Upper lobe of left lung (tissue), 6 donors: ENCODE measurements at regions not wholly inside any gene's neighbourhood (a gene's known extent, or its start where the extent isn't known, plus 50 kb on each side); places are given as distances from the start of the nearest gene placed in this dataset.
"Not testable (repeated sequence)": the region's sequence is repeated elsewhere in the genome, so short reads cannot be mapped to it uniquely, and the experiment has no call there.

Experiments
- ATAC-seq, 2 donors: fragments of 200-7000 bp; cut with Tn5 transposase; one replicate each; pipeline ENCODE4 v1.9.1; 2022; ENCODE audit warnings: mild to moderate bottlenecking in 2 of 2, moderate library complexity in 2 of 2; ENCODE audit not compliant: low FRiP score in 2 of 2
- DNase-seq, 2 donors: peaks; one replicate each; pipeline ENCODE4 v3.0.0-alpha.2; 2019 to 2020
- H3K27ac ChIP-seq, 4 donors: fragments of 200-600 bp; sonication (generic); one replicate each; pipeline ENCODE4 v1.5.1; 2016 to 2019
- H3K27me3 ChIP-seq, 4 donors: fragments of 200-600 bp; sonication (generic); one replicate each; pipeline ENCODE4 v1.5.1; 2017 to 2019
- H3K36me3 ChIP-seq, 4 donors: fragments of 200-600 bp; sonication (generic); one replicate each; pipeline ENCODE4 v1.5.1; 2016 to 2019
- H3K4me1 ChIP-seq, 4 donors: fragments of 200-600 bp; sonication (generic); one replicate each; pipeline ENCODE4 v1.5.1; 2018 to 2019
- H3K4me3 ChIP-seq, 4 donors: fragments of 200-600 bp; sonication (generic); one replicate each; pipeline ENCODE4 v1.5.1; 2017 to 2019; ENCODE audit warnings: mild to moderate bottlenecking in 2 of 4, moderate library complexity in 1 of 4
- H3K9me3 ChIP-seq, 4 donors: fragments of 200-600 bp; sonication (generic); one replicate each; pipeline ENCODE4 v1.5.1; 2018 to 2019
- EP300 ChIP-seq, 4 donors: sonication (generic); formaldehyde crosslinking; IDR thresholded peaks; one replicate each; pipeline ENCODE4 v1.5.1; 2017; ENCODE audit warnings: antibody characterized with exemption in 4 of 4, control low read depth in 2 of 4
- POLR2A ChIP-seq, 4 donors: fragments of 450-650 bp; IDR thresholded peaks; one replicate each; pipeline ENCODE4 v1.5.1; 2016 to 2017; ENCODE audit warnings: antibody characterized with exemption in 4 of 4, mild to moderate bottlenecking in 2 of 4
- POLR2AphosphoS5 ChIP-seq, 2 donors: sonication (generic); formaldehyde crosslinking; IDR thresholded peaks; one replicate each; pipeline ENCODE4 v1.5.1; 2017; ENCODE audit warnings: antibody characterized with exemption in 2 of 2
- WGBS, 2 donors: methylation state at CpG; one replicate each; pipeline ENCODE4 v1.1.5; 2017 to 2018; 5-methylcytosine and 5-hydroxymethylcytosine counted together
- TF ChIP-seq, protein P1 (sequence below), 6 experiments: fragments of 450-650 bp in 4 of 6; fragments of 200-600 bp in 2 of 6; sonication (generic) in 2 of 6; IDR thresholded peaks; one replicate each; pipeline ENCODE4 v1.5.1; 2016 to 2019; ENCODE audit warnings: antibody characterized with exemption in 6 of 6
- donor health status: DM: no; HTN: no; CAD: no; lungs with moderate emphysema.
- donor health status: DM: no; HTN: yes; CAD: no; lungs with severe emphysema.

DNA sequence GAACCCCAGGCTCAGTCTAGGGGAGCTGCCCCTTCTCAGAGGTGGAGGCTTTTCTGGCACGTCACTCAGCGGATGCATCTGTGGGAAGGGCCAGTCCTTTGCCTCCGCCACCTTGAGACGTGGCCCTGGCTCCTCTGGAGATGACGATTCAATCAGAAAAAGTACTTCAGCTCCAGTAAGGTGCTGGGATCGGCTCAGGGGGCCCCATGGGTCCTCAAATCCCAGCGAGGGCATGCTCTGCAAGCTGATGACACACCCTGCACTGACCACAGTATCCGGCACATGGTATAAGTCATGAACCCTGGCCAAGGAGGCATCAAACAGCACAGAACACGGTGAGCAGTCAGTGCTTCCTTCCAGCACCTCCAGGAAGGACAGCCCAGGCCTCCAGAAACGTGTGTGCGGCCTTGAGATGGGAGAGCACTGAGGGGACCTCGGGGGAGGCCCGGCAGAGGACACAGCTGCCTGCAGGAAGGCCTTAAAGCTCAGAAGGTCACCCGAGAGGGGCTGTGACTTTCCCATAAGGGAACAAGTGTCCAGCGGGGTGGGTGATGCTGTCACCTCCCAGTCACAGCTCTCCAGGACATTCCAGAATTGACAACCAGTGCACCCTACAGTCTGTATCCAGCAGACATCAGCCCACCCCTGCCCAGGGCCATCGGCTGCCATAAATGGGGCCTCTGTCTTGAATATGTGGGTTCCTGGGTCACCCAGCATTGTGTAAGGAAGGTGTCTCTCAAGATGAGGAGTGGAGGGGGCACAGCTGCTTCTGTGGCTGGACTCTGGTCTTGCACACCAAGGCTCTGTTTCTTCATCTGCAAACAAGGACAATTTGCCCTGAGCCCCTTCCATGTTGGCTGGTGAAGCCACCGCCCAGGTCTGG is 205.8 kb downstream of the NDUFA10 start:
- TF ChIP-seq POLR2A (IDR thresholded peaks at IDR 0.05), result no peak
- no peak for TF ChIP-seq EP300 (IDR thresholded peaks at IDR 0.05)
- TF ChIP-seq, protein P1, sequence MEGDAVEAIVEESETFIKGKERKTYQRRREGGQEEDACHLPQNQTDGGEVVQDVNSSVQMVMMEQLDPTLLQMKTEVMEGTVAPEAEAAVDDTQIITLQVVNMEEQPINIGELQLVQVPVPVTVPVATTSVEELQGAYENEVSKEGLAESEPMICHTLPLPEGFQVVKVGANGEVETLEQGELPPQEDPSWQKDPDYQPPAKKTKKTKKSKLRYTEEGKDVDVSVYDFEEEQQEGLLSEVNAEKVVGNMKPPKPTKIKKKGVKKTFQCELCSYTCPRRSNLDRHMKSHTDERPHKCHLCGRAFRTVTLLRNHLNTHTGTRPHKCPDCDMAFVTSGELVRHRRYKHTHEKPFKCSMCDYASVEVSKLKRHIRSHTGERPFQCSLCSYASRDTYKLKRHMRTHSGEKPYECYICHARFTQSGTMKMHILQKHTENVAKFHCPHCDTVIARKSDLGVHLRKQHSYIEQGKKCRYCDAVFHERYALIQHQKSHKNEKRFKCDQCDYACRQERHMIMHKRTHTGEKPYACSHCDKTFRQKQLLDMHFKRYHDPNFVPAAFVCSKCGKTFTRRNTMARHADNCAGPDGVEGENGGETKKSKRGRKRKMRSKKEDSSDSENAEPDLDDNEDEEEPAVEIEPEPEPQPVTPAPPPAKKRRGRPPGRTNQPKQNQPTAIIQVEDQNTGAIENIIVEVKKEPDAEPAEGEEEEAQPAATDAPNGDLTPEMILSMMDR (IDR thresholded peaks at IDR 0.05), result no peak
- no peak for TF ChIP-seq POLR2AphosphoS5 (IDR thresholded peaks at IDR 0.05)
- no peaks in the 10 kb centered on the region for H3K36me3 ChIP-seq
- H3K9me3 ChIP-seq, result no peaks in the 10 kb centered on the region
- H3K27me3 ChIP-seq, result no peaks in the 10 kb centered on the region
- H3K4me1 ChIP-seq, result peaks cover 1 to 17% (median 5%) of the 10 kb centered on the region in 4 donors
- DNase-seq (no peak), ATAC-seq (no peak)
- no peak overlapping the region for H3K4me3 ChIP-seq
- 84 to 92% methylated on average over 11 to 17 of the region's 17 CpGs for WGBS, 2 donors
- H3K27ac ChIP-seq, result no peak overlapping the region

DNA sequence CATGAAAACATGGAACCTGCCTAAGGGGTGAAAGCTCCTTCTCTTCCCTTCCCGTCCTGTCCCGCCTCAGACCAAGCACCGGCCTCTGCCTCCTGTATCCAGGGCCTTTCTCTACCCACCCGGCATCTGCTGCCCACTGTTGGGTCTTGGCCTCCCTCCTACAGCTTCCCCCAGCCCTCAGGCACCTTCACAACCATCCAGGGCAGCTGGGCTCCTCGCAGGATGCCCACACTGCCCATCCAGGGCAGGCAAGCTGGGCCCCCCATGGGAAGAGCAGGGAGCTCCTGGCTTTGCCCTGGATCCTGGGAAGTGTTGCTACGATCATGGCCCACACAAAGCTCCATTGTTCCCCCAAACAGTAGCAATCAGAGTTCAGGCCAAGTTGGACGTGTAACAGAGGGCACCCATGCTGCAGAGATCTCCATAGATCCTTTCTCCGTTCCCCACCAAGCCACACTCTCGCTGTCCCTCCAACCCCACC is 206.6 kb downstream of the NDUFA10 start:
- WGBS, 2 donors, result 85 to 88% methylated on average over 8 to 9 of the region's 9 CpGs
- DNase-seq, result no peak

DNA sequence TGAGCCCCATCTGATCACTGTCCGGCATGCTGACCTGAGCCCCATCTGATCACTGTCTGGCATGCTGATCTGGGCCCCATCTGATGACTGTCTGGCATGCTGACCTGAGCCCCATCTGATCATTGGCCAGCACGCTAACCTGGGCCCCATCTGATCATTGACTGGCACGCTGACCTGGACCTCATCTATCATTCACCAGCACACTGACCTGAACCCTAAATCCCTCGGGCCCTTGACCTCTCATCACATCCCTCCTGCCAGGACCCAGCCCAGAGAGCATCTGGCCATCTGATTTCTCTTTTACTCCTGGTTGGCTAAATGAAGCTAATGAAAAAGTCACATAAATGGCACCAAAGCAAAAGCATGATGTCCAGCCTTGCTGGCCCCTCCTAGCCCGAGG is 207.1 kb downstream of the NDUFA10 start:
- 94 to 97% methylated on average over 4 to 5 of the region's 5 CpGs for WGBS, 2 donors
- peaks cover 6 to 30% (median 11%) of the 10 kb centered on the region in 4 donors for H3K4me1 ChIP-seq
- no peaks in the 10 kb centered on the region for H3K9me3 ChIP-seq
- ATAC-seq (no peak), DNase-seq (no peak)
- H3K36me3 ChIP-seq, result no peaks in the 10 kb centered on the region
- H3K4me3 ChIP-seq, result no peak overlapping the region
- H3K27me3 ChIP-seq, result no peaks in the 10 kb centered on the region
- H3K27ac ChIP-seq, result no peak overlapping the region
- no peak for TF ChIP-seq POLR2AphosphoS5 (IDR thresholded peaks at IDR 0.05)
- no peak for TF ChIP-seq POLR2A (IDR thresholded peaks at IDR 0.05)

More for the DNA sequence above, 206.6 kb downstream of the NDUFA10 start:
- no peak for TF ChIP-seq POLR2AphosphoS5 (IDR thresholded peaks at IDR 0.05)
- TF ChIP-seq POLR2A (IDR thresholded peaks at IDR 0.05), result no peak
- TF ChIP-seq EP300 (IDR thresholded peaks at IDR 0.05), result no peak
- TF ChIP-seq, protein P1 (IDR thresholded peaks at IDR 0.05), result no peak
- H3K4me1 ChIP-seq, result peaks cover 6 to 25% (median 11%) of the 10 kb centered on the region in 4 donors
- ATAC-seq, result no peak
- no peaks in the 10 kb centered on the region for H3K9me3 ChIP-seq
- no peaks in the 10 kb centered on the region for H3K36me3 ChIP-seq
- H3K27me3 ChIP-seq, result no peaks in the 10 kb centered on the region
- H3K4me3 ChIP-seq, result no peak overlapping the region
- no peak overlapping the region for H3K27ac ChIP-seq

DNA sequence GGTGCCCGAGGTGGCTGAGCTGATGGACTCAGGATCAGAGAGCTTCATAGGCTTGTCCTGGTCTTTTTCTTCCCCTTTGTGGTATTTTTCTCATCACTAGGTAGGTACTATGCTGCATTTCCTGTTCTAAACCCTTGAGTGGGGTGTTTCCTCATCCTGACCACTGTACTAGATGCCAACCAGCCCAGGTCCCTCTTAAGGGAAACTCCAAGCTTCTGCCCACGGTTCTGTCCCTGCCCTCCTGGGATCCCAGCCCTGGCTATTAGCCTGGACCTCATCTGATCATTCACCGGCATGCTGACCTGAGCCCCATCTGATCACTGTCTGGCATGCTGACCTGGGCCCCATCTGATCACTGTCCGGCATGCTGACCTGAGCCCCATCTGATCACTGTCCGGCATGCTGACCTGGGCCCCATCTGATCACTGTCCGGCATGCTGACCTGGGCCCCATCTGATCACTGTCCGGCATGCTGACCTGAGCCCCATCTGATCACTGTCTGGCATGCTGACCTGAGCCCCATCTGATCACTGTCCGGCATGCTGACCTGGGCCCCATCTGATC is 207.6 kb downstream of the NDUFA10 start:
- WGBS, 2 donors, result 77% methylated on average over 3 to 8 of the region's 8 CpGs
- H3K4me1 ChIP-seq, result peaks cover 6 to 31% (median 11%) of the 10 kb centered on the region in 4 donors
- not testable (repeated sequence) for DNase-seq, ATAC-seq, H3K9me3 ChIP-seq, H3K27ac ChIP-seq, H3K36me3 ChIP-seq, H3K4me3 ChIP-seq, H3K27me3 ChIP-seq

DNA sequence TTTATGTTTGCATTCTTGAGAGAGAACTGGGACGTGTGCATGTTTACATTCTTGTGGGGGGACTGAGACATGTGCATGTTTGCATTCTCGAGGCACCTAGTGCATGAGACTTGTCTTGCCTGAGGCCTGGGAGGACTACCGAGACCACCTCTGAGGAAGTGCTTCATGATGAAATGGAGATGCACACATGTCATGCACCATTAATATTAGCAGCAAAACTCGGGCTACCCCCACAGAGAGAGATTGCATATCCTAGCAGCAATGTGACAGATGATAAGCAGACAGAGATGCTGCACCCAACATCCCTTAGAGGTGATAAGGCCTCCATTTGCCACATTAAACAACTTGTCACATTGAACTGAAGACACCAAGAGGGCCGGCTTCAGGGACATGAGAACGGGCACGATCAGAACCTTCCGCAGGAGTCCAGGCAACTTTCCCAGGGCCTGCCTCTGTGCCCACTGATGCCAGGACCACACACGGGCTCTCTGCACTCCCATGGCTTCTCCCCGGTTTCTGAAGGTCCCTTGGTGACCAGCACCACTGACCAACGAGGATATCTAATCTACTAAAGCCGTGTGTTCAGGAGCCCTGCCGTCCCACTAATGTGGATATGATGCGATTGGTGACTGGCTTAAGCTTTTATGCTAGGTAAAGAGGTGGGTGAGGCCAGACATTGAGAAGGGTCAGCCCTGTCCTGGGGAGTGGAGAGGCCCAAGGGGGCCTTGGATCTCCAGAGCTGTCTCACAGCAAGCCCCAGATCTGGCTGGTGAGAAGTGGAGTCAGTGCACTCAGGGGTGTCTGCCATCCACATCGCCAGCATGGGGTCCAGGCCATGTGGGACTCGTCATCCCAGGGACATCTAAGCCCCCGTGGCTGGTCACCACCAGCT is 208.3 kb downstream of the NDUFA10 start:
- 79 to 83% methylated on average over 16 to 17 of the region's 17 CpGs for WGBS, 2 donors
- no peak for TF ChIP-seq EP300 (IDR thresholded peaks at IDR 0.05)
- TF ChIP-seq, protein P1 (IDR thresholded peaks at IDR 0.05), result no peak
- no peak for TF ChIP-seq POLR2AphosphoS5 (IDR thresholded peaks at IDR 0.05)
- TF ChIP-seq POLR2A (IDR thresholded peaks at IDR 0.05), result no peak

More for the DNA sequence above, 208.3 kb downstream of the NDUFA10 start:
- Histone ChIP-seq H3K4me1 (peaks cover 6 to 31% (median 11%) of the 10 kb centered on the region in 4 donors), H3K4me3 (no peak overlapping the region), H3K9me3 (no peaks in the 10 kb centered on the region), H3K27ac (no peak overlapping the region), H3K36me3 (no peaks in the 10 kb centered on the region), H3K27me3 (no peaks in the 10 kb centered on the region)
- DNase-seq (no peak), ATAC-seq (no peak)
